Retinal pigment epithelial cell (primary cell): ENCODE measurements at regions not wholly inside any gene's neighbourhood (a gene's known extent, or its start where the extent isn't known, plus 50 kb on each side); places are given as distances from the start of the nearest gene placed in this dataset.
"Not testable (repeated sequence)": the region's sequence is repeated elsewhere in the genome, so short reads cannot be mapped to it uniquely, and the experiment has no call there.

ENCODE experiments used
- DNase-seq: peaks from one replicate; pipeline ENCODE4 v3.0.0-alpha.2; 2010; ENCODE audit warnings: low read depth
- H3K4me3 ChIP-seq: 2 replicates; pipeline ENCODE4 v1.5.1; 2011; ENCODE audit warnings: mild to moderate bottlenecking, low read length, control low read depth, moderate library complexity
- CTCF ChIP-seq: conservative IDR thresholded peaks from 2 replicates; pipeline ENCODE4 v1.5.1; 2011; ENCODE audit warnings: low read depth, low read length, control low read depth, inconsistent platforms

- TF ChIP-seq CTCF, result no peak
- no peak overlapping the region for H3K4me3 ChIP-seq
- no peak for DNase-seq
These were observed 52.0 kb upstream of the LRIG1 start for GRCh38 chr3:66552846-66553245.

GRCh38 chr3:66553441-66554113 lies 52.8 kb upstream of the LRIG1 start:
- no peak overlapping the region for H3K4me3 ChIP-seq
- no peak for DNase-seq
- TF ChIP-seq CTCF, result no peak

- no peak for DNase-seq
- no peak for TF ChIP-seq CTCF
- H3K4me3 ChIP-seq, result no peak overlapping the region
These were observed 53.4 kb upstream of the LRIG1 start for GRCh38 chr3:66554178-66554577.

GRCh38 chr3:66555214-66555844 lies 54.5 kb upstream of the LRIG1 start:
- no peak overlapping the region for H3K4me3 ChIP-seq
- TF ChIP-seq CTCF, result no peak
- DNase-seq, result no peak

- H3K4me3 ChIP-seq, result no peak overlapping the region
- TF ChIP-seq CTCF, result no peak
- no peak for DNase-seq
These were observed 56.3 kb upstream of the LRIG1 start for GRCh38 chr3:66557170-66557569.

- H3K4me3 ChIP-seq, DNase-seq: not testable (repeated sequence)
These were observed 59.1 kb upstream of the LRIG1 start for GRCh38 chr3:66559924-66560323.

GRCh38 chr3:66561367-66561766 lies 60.5 kb upstream of the LRIG1 start:
- TF ChIP-seq CTCF, result no peak
- DNase-seq, result no peak
- no peak overlapping the region for H3K4me3 ChIP-seq
